ENCODE measurements at regions not wholly inside any gene's neighbourhood (a gene's known extent, or its start where the extent isn't known, plus 50 kb on each side); places are given as distances from the start of the nearest gene placed in this dataset.
A peak's percentile ranks its signal among the peaks of the same experiment; 100 is the strongest.

DNA sequence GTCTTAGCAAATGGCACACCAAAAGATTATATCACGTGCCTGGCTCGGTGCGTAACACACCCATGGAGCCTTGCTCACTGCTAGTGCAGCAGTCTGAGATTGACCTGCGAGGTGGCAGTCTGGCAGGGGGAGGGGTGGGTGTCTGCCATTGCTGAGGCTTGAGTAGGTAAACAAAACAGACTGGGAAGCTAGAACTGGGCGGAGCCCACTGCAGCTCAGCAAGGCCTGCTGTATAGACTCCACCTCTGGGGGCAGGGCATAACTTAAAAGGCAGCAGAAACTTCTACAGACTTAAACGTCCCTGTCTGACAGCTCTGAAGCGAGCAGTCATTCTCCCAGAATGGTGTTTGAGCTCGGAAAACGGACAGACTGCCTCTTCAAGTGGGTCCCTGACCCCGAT is 55.9 kb upstream of the FSHR start:
- peak; percentile 21 for DNase-seq (ENCODE audit: low read depth, low spot score)
- in situ Hi-C loops (cut with HindIII; ENCODE audit: low pct_unique_long_range_greater_than_20kb, low sequenced_read_pairs) = no loop called here

DNA sequence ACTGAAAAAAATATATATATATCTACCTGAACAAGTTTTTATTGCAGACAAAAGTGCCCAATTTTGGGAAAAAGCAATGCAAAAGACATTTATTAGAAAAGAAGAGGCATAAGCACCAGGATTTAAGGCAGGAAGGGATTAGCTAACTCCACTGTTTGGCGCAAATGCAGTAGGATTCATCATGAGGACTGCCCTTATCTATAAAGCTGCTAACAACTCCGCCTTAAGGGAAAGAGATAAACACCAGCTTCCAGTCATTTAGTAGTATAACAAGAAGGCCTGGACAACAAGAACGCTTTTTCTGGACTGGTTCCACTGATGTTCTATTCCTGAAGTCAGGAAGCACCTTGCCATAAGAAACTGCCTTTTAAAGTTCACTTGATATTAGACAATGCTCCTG is 52.9 kb upstream of the FSHR start:
- in situ Hi-C loops (cut with HindIII; ENCODE audit: low pct_unique_long_range_greater_than_20kb, low sequenced_read_pairs) = no loop called here
- no peak for DNase-seq (ENCODE audit: low read depth, low spot score)

Small RNAs in the stretch of these regions (small RNA-seq; reads per million reads assigned to genes)
- gene RNU6-439P = 0 to 0.05 reads per million in 2 experiments
